ENCODE measurements at regions not wholly inside any gene's neighbourhood (a gene's known extent, or its start where the extent isn't known, plus 50 kb on each side); places are given as distances from the start of the nearest gene placed in this dataset.

GRCh38 chr4:110683601-110684000 lies 60.7 kb upstream of the PITX2 start:
- ChIA-PET CTCF (no interaction called here), POLR2A (no interaction called here)
- DNase-seq (ENCODE audit: extremely low spot score): no peak
- TF ChIP-seq CTCF (IDR thresholded peaks at IDR 0.05; ENCODE audit: control extremely low read depth, extremely low read depth, low read depth, missing control alignments): no peak

GRCh38 chr4:110702326-110702725 lies 79.4 kb upstream of the PITX2 start:
- ChIA-PET POLR2A (no interaction called here), CTCF (no interaction called here)
- no peak for TF ChIP-seq CTCF (IDR thresholded peaks at IDR 0.05; ENCODE audit: control extremely low read depth, extremely low read depth, low read depth, missing control alignments)
- no peak for DNase-seq (ENCODE audit: extremely low spot score)

GRCh38 chr4:110704748-110705439 lies 82.0 kb upstream of the PITX2 start:
- ChIA-PET CTCF (no interaction called here), POLR2A (no interaction called here)
- no peak for DNase-seq (ENCODE audit: extremely low spot score)
- no peak for TF ChIP-seq CTCF (IDR thresholded peaks at IDR 0.05; ENCODE audit: control extremely low read depth, extremely low read depth, low read depth, missing control alignments)

- no peak for DNase-seq (ENCODE audit: extremely low spot score)
- CTCF ChIA-PET: no interaction called here
Observed at GRCh38 chr4:110705440-110705782, 82.5 kb upstream of the PITX2 start.

GRCh38 chr4:110710070-110710469 lies 87.2 kb upstream of the PITX2 start:
- POLR2A ChIA-PET: no interaction called here
- no peak for DNase-seq (ENCODE audit: extremely low spot score)
- CTCF ChIA-PET: no interaction called here
- no peak for TF ChIP-seq CTCF (IDR thresholded peaks at IDR 0.05; ENCODE audit: control extremely low read depth, extremely low read depth, low read depth, missing control alignments)

More at GRCh38 chr4:110705440-110705782, 82.5 kb upstream of the PITX2 start:
- POLR2A ChIA-PET: no interaction called here
- no peak for TF ChIP-seq CTCF (IDR thresholded peaks at IDR 0.05; ENCODE audit: control extremely low read depth, extremely low read depth, low read depth, missing control alignments)

GRCh38 chr4:110712486-110712885 lies 89.6 kb upstream of the PITX2 start:
- no peak for TF ChIP-seq CTCF (IDR thresholded peaks at IDR 0.05; ENCODE audit: control extremely low read depth, extremely low read depth, low read depth, missing control alignments)
- DNase-seq (ENCODE audit: extremely low spot score): no peak
- POLR2A ChIA-PET: no interaction called here
- CTCF ChIA-PET: no interaction called here

GRCh38 chr4:110730318-110730717 lies 107.4 kb upstream of the PITX2 start:
- ChIA-PET CTCF (no interaction called here), POLR2A (no interaction called here)
- DNase-seq (ENCODE audit: extremely low spot score): no peak
- TF ChIP-seq CTCF (IDR thresholded peaks at IDR 0.05; ENCODE audit: control extremely low read depth, extremely low read depth, low read depth, missing control alignments): no peak
